ENCODE measurements at regions not wholly inside any gene's neighbourhood (a gene's known extent, or its start where the extent isn't known, plus 50 kb on each side); places are given as distances from the start of the nearest gene placed in this dataset.

DNA sequence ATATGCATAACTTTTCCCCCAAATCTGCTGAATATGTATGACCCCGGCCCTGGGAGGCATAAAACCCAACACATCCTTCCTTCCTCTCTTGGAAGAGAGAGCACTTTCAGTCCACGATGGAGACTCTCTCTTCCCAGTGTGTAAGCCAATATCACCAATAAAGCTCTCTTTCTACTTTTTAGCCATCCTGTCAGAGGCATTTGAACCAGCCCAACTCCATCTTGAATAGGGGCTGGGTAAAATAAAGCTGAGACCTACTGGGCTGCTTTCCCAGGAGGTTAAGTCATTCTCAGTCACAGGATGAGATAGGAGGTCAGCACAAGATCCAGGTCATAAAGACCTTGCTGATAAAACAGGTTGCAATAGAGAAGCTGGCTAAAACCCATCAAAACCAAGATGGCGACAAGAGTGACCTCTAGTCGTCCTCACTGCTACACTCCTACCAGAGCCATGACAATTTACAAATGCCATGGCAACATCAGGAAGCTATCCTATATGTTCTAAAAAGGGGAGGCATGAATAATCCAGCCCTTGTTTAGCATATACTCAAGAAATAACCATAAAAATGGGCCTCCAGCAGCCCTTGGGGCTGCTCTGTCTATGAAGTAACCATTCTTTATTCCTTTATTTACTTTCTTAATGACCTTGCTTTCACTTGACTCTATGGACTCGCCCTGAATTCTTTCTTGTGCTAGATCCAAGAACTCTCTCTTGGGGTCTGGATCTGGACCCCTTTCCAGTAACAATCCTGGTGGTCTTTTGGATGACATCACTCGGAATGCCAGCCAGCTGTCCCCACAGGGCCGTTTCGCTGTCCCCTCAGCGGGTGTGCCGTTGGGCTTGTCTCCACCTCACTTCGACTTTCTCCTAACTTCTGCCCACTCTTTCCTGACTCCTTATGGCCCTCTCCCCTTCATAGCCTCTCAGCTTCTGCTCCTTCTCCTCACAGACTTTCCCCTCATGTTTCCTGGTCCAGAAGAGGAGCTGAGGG is 53.4 kb upstream of the NKD1 start:
- Histone ChIP-seq H3K27me3 (ENCODE audit: control insufficient read depth in 2 of 2, insufficient read depth in 2 of 2, low read length in 2 of 2) (no peaks in the 10 kb centered on the region), H3K27ac (ENCODE audit: insufficient read depth, low read depth, low read length) (no peak overlapping the region), H3K36me3 (ENCODE audit: control insufficient read depth in 2 of 2, extremely low read depth in 1 of 2, insufficient read depth in 2 of 2, low read length in 2 of 2) (no peaks in the 10 kb centered on the region), H3K9me1 (replicated peaks; ENCODE audit: control insufficient read depth, extremely low read depth, insufficient read depth, low read length) (no peaks in the 10 kb centered on the region), H3K4me3 (replicated peaks in 1 of 3; ENCODE audit: insufficient read depth in 1 of 3, low read depth in 1 of 3, low read length in 3 of 3) (no peak overlapping the region), H3K4me2 (ENCODE audit: insufficient read depth, low read length) (no peak overlapping the region), H3K4me1 (ENCODE audit: control insufficient read depth, extremely low read depth, insufficient read depth, low read length) (no peaks in the 10 kb centered on the region), H2AFZ (ENCODE audit: low read depth, low read length) (no peak overlapping the region), H4K20me1 (replicated peaks; ENCODE audit: control insufficient read depth, extremely low read depth, insufficient read depth, low read length) (no peaks in the 10 kb centered on the region), H3K9ac (replicated peaks; ENCODE audit: extremely low read depth, insufficient read depth, low read length) (no peak overlapping the region), H3K9me3 (replicated peaks; ENCODE audit: control insufficient read depth, insufficient read depth, low read length) (no peaks in the 10 kb centered on the region), H3K79me2 (ENCODE audit: control insufficient read depth, insufficient read depth, low read length) (no peaks in the 10 kb centered on the region)
- intact Hi-C loops (cut with micrococcal nuclease), result no loop called here
- dilution Hi-C loops (cut with MboI; ENCODE audit: extremely low pct_ligation_motif_present, low sequenced_read_pairs), result no loop called here
- TF ChIP-seq, protein P1, sequence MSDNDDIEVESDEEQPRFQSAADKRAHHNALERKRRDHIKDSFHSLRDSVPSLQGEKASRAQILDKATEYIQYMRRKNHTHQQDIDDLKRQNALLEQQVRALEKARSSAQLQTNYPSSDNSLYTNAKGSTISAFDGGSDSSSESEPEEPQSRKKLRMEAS (IDR thresholded peaks at IDR 0.05; ENCODE audit: insufficient read depth, insufficient read length), result no peak
- TF ChIP-seq FOS (IDR thresholded peaks at IDR 0.05; ENCODE audit: borderline replicate concordance, insufficient read depth, low read length) (no peak), POLR2AphosphoS5 (IDR thresholded peaks at IDR 0.05; ENCODE audit: insufficient read depth, low read depth, low read length) (no peak), POLR2A (IDR thresholded peaks at IDR 0.05; ENCODE audit: low read depth, low read length) (no peak), GATA2 (IDR thresholded peaks at IDR 0.05; ENCODE audit: insufficient read depth, insufficient read length, low read depth, low read length) (no peak), MYC (IDR thresholded peaks at IDR 0.05; ENCODE audit: low read depth, low read length) (no peak), EZH2 (IDR thresholded peaks at IDR 0.05; ENCODE audit: borderline replicate concordance, low read depth, low read length, severe bottlenecking) (no peak), JUN (IDR thresholded peaks at IDR 0.05; ENCODE audit: borderline replicate concordance, insufficient read depth, insufficient read length, low read depth) (no peak)
- TF ChIP-seq, protein P2, sequence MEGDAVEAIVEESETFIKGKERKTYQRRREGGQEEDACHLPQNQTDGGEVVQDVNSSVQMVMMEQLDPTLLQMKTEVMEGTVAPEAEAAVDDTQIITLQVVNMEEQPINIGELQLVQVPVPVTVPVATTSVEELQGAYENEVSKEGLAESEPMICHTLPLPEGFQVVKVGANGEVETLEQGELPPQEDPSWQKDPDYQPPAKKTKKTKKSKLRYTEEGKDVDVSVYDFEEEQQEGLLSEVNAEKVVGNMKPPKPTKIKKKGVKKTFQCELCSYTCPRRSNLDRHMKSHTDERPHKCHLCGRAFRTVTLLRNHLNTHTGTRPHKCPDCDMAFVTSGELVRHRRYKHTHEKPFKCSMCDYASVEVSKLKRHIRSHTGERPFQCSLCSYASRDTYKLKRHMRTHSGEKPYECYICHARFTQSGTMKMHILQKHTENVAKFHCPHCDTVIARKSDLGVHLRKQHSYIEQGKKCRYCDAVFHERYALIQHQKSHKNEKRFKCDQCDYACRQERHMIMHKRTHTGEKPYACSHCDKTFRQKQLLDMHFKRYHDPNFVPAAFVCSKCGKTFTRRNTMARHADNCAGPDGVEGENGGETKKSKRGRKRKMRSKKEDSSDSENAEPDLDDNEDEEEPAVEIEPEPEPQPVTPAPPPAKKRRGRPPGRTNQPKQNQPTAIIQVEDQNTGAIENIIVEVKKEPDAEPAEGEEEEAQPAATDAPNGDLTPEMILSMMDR (IDR thresholded peaks at IDR 0.05; ENCODE audit: extremely low read depth in 1 of 2, insufficient read depth in 1 of 2, low read depth in 1 of 2, low read length in 2 of 2), result no peak
- CTCF ChIA-PET, result no interaction called here
- POLR2A ChIA-PET, result no interaction called here
- DNase-seq (ENCODE audit: low read depth, low spot score) (no peak), FAIRE-seq (no peak)
- BruUV-seq (replicated peaks), result no TSS peak
